Ascending aorta (tissue), 2 donors: ENCODE measurements at regions not wholly inside any gene's neighbourhood (a gene's known extent, or its start where the extent isn't known, plus 50 kb on each side); places are given as distances from the start of the nearest gene placed in this dataset.

ENCODE experiments used
- DNase-seq, 2 donors: peaks; one replicate each; pipeline ENCODE4 v3.0.0-alpha.2; 2019; ENCODE audit warnings: low spot score in 2 of 2
- H3K27ac ChIP-seq, 2 donors: fragments of 200-600 bp; sonication (generic); one replicate each; pipeline ENCODE4 v1.5.1; 2016 to 2017; ENCODE audit warnings: mild to moderate bottlenecking in 1 of 2
- H3K27me3 ChIP-seq: fragments of 200-600 bp; sonication (generic); one replicate; pipeline ENCODE4 v1.5.1; 2017
- H3K36me3 ChIP-seq, 2 donors: fragments of 200-600 bp; sonication (generic); one replicate each; pipeline ENCODE4 v1.5.1; 2016
- H3K4me1 ChIP-seq, 2 donors: fragments of 200-600 bp; sonication (generic); one replicate each; pipeline ENCODE4 v1.5.1; 2016 to 2017; ENCODE audit warnings: mild to moderate bottlenecking in 1 of 2
- H3K4me3 ChIP-seq, 2 donors: fragments of 200-600 bp; sonication (generic); one replicate each; pipeline ENCODE4 v1.5.1; 2016 to 2017; ENCODE audit warnings: mild to moderate bottlenecking in 1 of 2
- H3K9me3 ChIP-seq, 2 donors: fragments of 200-600 bp; sonication (generic); one replicate each; pipeline ENCODE4 v1.5.1; 2016
- intact Hi-C: fragments of 100-400 bp; cut with DNase I; formaldehyde crosslinking; loops from one replicate; pipeline ENCODE4 v1.15.1; 2023
- TF ChIP-seq, protein P1 (sequence below), 3 experiments: fragments of 200-600 bp in 2 of 3; fragments of 450-650 bp in 1 of 3; sonication (generic) in 2 of 3; IDR thresholded peaks; one replicate each; pipeline ENCODE4 v1.5.1; 2016 to 2019; ENCODE audit warnings: antibody characterized with exemption in 3 of 3, mild to moderate bottlenecking in 1 of 3, moderate library complexity in 1 of 3

DNA sequence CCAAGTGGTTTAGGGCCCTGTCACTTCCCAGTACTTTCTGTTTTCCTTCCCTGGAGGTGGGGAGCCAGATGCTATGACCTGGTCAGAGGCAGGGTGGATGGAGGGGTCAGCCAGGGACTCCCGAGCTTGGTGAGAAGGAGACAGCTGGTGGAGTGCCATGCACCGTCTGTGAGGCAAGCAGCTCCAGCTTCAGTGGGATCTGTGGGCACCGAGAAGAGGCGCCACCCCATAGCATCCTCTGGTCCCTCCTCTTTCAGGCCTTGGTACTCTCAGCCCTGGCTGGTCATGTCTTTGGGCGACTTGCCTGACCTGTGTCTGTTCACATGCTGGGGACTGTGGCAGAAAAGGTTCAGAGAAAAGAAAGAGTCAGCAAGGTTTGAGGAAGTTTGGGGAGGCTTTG is 299.3 kb upstream of the N4BP1 start:
- Histone ChIP-seq H3K4me3 (no peak overlapping the region), H3K36me3 (no peaks in the 10 kb centered on the region), H3K4me1 (no peaks in the 10 kb centered on the region), H3K9me3 (no peaks in the 10 kb centered on the region), H3K27me3 (no peaks in the 10 kb centered on the region), H3K27ac (no peak overlapping the region)
- intact Hi-C loops = no loop called here
- no peak for DNase-seq
- TF ChIP-seq, protein P1, sequence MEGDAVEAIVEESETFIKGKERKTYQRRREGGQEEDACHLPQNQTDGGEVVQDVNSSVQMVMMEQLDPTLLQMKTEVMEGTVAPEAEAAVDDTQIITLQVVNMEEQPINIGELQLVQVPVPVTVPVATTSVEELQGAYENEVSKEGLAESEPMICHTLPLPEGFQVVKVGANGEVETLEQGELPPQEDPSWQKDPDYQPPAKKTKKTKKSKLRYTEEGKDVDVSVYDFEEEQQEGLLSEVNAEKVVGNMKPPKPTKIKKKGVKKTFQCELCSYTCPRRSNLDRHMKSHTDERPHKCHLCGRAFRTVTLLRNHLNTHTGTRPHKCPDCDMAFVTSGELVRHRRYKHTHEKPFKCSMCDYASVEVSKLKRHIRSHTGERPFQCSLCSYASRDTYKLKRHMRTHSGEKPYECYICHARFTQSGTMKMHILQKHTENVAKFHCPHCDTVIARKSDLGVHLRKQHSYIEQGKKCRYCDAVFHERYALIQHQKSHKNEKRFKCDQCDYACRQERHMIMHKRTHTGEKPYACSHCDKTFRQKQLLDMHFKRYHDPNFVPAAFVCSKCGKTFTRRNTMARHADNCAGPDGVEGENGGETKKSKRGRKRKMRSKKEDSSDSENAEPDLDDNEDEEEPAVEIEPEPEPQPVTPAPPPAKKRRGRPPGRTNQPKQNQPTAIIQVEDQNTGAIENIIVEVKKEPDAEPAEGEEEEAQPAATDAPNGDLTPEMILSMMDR (IDR thresholded peaks at IDR 0.05) = no peak

DNA sequence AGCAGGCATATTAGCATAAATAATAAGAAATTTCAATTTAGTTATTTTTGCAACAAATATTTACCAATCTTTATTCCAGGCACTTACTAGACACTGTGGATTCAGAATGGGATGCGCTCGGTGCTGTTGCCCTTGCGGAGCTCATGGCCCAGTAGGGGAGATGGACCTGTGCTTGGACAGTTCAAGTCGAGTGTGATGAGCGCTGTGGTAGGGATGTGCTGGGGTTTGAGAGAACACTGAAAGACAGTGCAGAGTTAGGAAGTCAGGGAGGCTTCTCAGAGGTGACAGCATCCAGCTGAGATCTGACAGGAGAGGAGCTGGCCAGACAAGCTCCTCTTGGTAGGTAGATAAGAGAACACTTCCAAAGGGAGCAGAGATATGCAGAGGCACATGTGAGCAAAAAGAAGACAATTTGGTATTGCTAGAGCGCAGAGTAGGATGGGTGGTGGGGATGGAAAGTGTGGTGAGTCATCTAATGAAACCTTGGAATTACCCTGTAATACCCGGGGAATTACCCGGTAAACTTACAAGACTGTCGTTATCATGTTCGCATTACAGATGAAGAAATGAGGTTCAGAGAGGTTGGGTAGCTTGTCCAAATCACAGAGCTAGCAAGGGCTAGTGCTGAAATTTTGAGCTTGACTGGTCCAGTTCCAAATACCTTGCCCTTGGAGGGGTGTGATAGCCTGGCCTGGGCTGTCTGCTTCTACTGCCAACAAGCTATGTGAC is 298.1 kb upstream of the N4BP1 start:
- Histone ChIP-seq H3K27me3 (no peaks in the 10 kb centered on the region), H3K27ac (no peak overlapping the region), H3K4me3 (no peak overlapping the region), H3K4me1 (no peaks in the 10 kb centered on the region), H3K36me3 (no peaks in the 10 kb centered on the region), H3K9me3 (no peaks in the 10 kb centered on the region)
- TF ChIP-seq, protein P1 (IDR thresholded peaks at IDR 0.05) = no peak
- DNase-seq = no peak
- intact Hi-C loops = no loop called here

DNA sequence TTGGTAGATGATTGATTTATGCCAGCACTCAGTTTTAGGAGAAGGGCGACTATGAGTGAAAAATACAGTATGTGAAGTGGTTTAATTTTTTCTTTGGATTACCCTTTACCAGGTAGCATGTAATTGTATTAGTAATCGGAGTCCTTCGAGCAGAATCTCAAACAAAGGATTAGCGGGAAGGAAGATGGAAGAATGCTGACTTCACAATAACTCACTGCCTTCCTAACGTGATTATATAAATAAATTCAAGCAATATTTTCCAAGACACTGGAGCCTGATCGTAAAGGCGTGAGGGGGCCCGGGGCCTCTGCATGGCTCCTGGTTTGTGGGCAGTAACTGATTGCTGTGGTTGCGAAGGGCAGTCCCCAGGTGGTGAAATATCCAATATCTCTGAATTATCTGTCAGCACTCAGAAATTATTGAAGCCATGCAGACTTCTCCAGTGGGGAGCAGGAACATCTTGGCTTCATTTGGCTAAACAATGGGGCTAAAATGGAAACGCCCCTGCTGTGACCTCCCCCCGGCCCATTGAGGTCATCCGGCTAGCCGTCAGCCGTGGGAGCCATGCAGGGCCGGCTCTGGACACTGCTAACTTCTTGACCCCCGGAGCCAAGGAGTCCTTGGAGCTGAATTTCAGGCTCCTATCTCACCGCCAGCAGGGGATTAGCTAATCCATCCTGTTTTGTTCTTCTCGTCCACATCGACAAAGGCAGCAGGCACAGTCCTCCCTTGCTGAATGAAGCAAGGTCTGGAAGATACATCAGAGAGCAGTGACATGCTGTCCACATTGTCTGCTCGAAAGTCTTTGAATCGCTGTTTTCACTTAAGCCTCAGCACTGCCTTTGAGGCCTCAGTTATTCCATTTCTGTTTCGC is 295.9 kb upstream of the N4BP1 start:
- Histone ChIP-seq H3K4me3 (no peak overlapping the region), H3K4me1 (no peaks in the 10 kb centered on the region), H3K9me3 (no peaks in the 10 kb centered on the region), H3K27ac (no peak overlapping the region), H3K36me3 (no peaks in the 10 kb centered on the region), H3K27me3 (no peaks in the 10 kb centered on the region)
- TF ChIP-seq, protein P1 (IDR thresholded peaks at IDR 0.05) = no peak
- intact Hi-C loops = no loop called here
- no peak for DNase-seq

DNA sequence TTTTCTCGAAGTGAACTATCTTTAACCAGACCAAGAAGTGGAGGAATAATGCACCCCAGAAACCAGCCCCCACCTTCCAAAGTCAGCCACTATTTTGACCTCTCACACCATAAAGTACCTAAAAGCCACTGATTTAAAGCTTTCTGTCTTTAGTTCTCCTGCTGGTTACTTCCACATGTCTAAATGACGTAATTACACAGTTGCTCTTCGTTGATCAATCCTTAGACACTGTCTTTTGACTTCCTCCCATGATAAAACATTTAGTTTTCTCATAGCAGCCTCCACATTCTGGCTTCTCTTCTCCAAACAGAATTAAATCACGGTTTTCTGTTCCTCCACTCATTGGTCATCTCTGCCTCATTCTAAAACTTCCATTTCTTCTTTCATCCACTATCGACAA is 294.4 kb upstream of the N4BP1 start:
- Histone ChIP-seq H3K36me3 (no peaks in the 10 kb centered on the region), H3K27me3 (no peaks in the 10 kb centered on the region), H3K4me3 (no peak overlapping the region), H3K9me3 (no peaks in the 10 kb centered on the region), H3K27ac (no peak overlapping the region), H3K4me1 (no peaks in the 10 kb centered on the region)
- TF ChIP-seq, protein P1 (IDR thresholded peaks at IDR 0.05) = no peak
- DNase-seq = no peak
- intact Hi-C loops = no loop called here

DNA sequence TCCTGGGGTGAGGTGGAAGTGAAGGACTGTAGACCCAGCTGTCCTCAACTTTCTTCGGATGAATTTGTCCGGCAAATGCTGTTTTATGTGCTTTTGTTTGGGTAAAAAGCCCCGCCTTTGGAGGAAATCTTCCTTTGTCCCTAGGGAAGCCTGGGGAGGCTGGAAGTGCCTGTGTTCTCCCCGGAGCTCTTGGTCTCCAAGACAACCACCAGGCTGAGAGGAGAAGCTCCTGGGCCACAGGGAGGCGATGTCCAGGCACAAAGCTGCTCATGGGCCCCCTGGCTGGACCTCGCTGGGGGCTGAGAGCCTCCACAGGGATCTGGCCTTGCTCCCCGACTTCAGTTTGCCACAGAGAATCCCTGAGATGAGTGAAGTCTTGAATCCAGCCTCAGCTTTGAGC is 293.1 kb upstream of the N4BP1 start:
- TF ChIP-seq, protein P1 (IDR thresholded peaks at IDR 0.05) = no peak
- H3K4me1 ChIP-seq = no peaks in the 10 kb centered on the region

More for the DNA sequence above, 293.1 kb upstream of the N4BP1 start:
- no peak for DNase-seq
- Histone ChIP-seq H3K27ac (no peak overlapping the region), H3K4me3 (no peak overlapping the region), H3K36me3 (no peaks in the 10 kb centered on the region), H3K9me3 (no peaks in the 10 kb centered on the region), H3K27me3 (no peaks in the 10 kb centered on the region)
- intact Hi-C loops = no loop called here
